Right lobe of liver (tissue), 4 donors: ENCODE measurements at regions not wholly inside any gene's neighbourhood (a gene's known extent, or its start where the extent isn't known, plus 50 kb on each side); places are given as distances from the start of the nearest gene placed in this dataset.

Experiments
- POLR2A ChIP-seq: fragments of 450-650 bp; IDR thresholded peaks from one replicate; pipeline ENCODE4 v1.6.1; 2017; ENCODE audit warnings: antibody characterized with exemption, mild to moderate bottlenecking
- TF ChIP-seq, protein P1 (sequence below), 4 donors: fragments of 200-600 bp in 3 of 4; fragments of 450-650 bp in 1 of 4; IDR thresholded peaks; one replicate each; pipeline versions ENCODE4 v1.5.1 to v1.8.0; 2016 to 2022; ENCODE audit warnings: antibody characterized with exemption in 4 of 4, mild to moderate bottlenecking in 2 of 4
- donor health status: DM: no; HTN: no; CAD: no.
- donor health status: DM: no; HTN: no; CAD: no.
- donor health status: DM: no; HTN: yes; CAD: no.

DNA sequence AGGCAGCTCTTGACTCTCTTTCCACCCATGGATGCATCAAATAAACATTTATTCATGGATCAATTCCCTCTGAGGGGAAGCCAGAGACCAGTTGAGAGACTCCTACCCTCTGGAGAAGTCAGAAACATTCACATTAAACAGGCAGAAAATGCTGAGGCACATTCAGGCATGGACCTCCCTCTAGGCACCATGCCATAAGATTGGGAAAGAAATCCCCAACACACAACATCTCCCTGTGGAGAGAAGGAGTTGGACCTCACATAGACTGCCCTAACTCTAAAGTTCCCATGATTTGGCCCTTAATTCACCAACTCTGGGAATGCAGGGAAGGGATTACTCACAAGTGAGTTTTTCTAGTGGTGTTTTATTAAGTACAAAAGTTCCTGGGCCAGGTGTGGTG, 415.3 kb upstream of the C1orf87 start:
- TF ChIP-seq POLR2A = no peak
- TF ChIP-seq, protein P1, sequence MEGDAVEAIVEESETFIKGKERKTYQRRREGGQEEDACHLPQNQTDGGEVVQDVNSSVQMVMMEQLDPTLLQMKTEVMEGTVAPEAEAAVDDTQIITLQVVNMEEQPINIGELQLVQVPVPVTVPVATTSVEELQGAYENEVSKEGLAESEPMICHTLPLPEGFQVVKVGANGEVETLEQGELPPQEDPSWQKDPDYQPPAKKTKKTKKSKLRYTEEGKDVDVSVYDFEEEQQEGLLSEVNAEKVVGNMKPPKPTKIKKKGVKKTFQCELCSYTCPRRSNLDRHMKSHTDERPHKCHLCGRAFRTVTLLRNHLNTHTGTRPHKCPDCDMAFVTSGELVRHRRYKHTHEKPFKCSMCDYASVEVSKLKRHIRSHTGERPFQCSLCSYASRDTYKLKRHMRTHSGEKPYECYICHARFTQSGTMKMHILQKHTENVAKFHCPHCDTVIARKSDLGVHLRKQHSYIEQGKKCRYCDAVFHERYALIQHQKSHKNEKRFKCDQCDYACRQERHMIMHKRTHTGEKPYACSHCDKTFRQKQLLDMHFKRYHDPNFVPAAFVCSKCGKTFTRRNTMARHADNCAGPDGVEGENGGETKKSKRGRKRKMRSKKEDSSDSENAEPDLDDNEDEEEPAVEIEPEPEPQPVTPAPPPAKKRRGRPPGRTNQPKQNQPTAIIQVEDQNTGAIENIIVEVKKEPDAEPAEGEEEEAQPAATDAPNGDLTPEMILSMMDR (IDR thresholded peaks at IDR 0.05) = no peak
